H1 (cell line): ENCODE measurements at regions not wholly inside any gene's neighbourhood (a gene's known extent, or its start where the extent isn't known, plus 50 kb on each side); places are given as distances from the start of the nearest gene placed in this dataset.

Experiments
- CTCF ChIA-PET: fragments of 300-600 bp; sonication (Branson Sonifier 250); formaldehyde crosslinking; loops from one replicate; lab custom pipeline; 2021; ENCODE audit not compliant: partially characterized antibody; lab: Charles Lee
- POLR2A ChIA-PET: fragments of 300-600 bp; sonication (Branson Sonifier 250); formaldehyde crosslinking; loops from one replicate; lab custom pipeline; 2021; ENCODE audit warnings: inconsistent platforms; ENCODE audit not compliant: partially characterized antibody; lab: Charles Lee
- DNase-seq, 2 experiments: peaks; one replicate each; pipeline versions ENCODE4 v3.0.0 to v3.0.0-alpha.2; 2010 to 2022; ENCODE audit warnings: low spot score in 2 of 2, low read depth in 1 of 2, mixed read lengths in 1 of 2
- FAIRE-seq: peaks from 2 replicates; lab custom pipeline; 2011; peaks lifted over from hg19 to GRCh38; lab: Jason Lieb, UNC
- H2AFZ ChIP-seq: 2 replicates; pipeline ENCODE4 v1.8.1; 2012; ENCODE audit warnings: low read length, inconsistent platforms
- H2AK5ac ChIP-seq: 2 replicates; pipeline ENCODE4 v1.6.1; 2013; ENCODE audit warnings: low read depth, low read length
- H2BK120ac ChIP-seq: replicated peaks from 2 replicates; pipeline ENCODE3; 2013; ENCODE audit warnings: low read depth, low read length, inconsistent platforms
- H2BK12ac ChIP-seq: 2 replicates; pipeline ENCODE4 v1.6.1; 2013; ENCODE audit warnings: low read depth, low read length
- H2BK15ac ChIP-seq: 2 replicates; pipeline ENCODE4 v1.6.1; 2013; ENCODE audit warnings: low read length
- H2BK20ac ChIP-seq: 2 replicates; pipeline ENCODE4 v1.6.1; 2013; ENCODE audit warnings: low read length
- H2BK5ac ChIP-seq: 2 replicates; pipeline ENCODE4 v1.6.1; 2013; ENCODE audit warnings: low read depth, low read length
- H3K14ac ChIP-seq: 2 replicates; pipeline ENCODE4 v1.6.1; 2013; ENCODE audit warnings: inconsistent platforms; ENCODE audit not compliant: insufficient read length
- H3K18ac ChIP-seq: 2 replicates; pipeline ENCODE4 v1.6.1; 2013; ENCODE audit warnings: low read length; ENCODE audit errors: extremely low read depth
- H3K23ac ChIP-seq: 2 replicates; pipeline ENCODE4 v1.6.1; 2013; ENCODE audit warnings: inconsistent platforms; ENCODE audit not compliant: insufficient read length
- H3K23me2 ChIP-seq: 2 replicates; pipeline ENCODE4 v1.6.1; 2013; ENCODE audit warnings: low read depth, low read length
- H3K27ac ChIP-seq: 2 replicates; pipeline ENCODE4 v1.6.1; 2011; ENCODE audit warnings: low read depth, low read length, inconsistent platforms
- H3K27me3 ChIP-seq, 4 experiments: replicated peaks in 1 of 4; 1 replicate in 1 of 4; 2 replicates in 3 of 4; pipeline versions ENCODE4 v1.6.1 to v1.8.1; 2011 to 2013; ENCODE audit warnings: low read length in 3 of 4, mild to moderate bottlenecking in 3 of 4, inconsistent platforms in 2 of 4, mixed read lengths in 2 of 4, moderate library complexity in 1 of 4; ENCODE audit not compliant: control insufficient read depth in 3 of 4, insufficient read depth in 3 of 4; ENCODE audit errors: extremely low read depth in 1 of 4
- H3K36me3 ChIP-seq, 4 experiments: 2 replicates each; pipeline versions ENCODE4 v1.6.1 to v1.8.1; 2011 to 2013; ENCODE audit warnings: mild to moderate bottlenecking in 4 of 4, low read length in 3 of 4, moderate library complexity in 2 of 4, control low read depth in 1 of 4, inconsistent platforms in 1 of 4; ENCODE audit not compliant: insufficient read depth in 4 of 4, control insufficient read depth in 2 of 4
- H3K4ac ChIP-seq: replicated peaks from 2 replicates; pipeline ENCODE3; 2013; ENCODE audit warnings: low read length, low read depth, mixed read lengths, inconsistent platforms; ENCODE audit not compliant: insufficient read length
- H3K4me1 ChIP-seq, 4 experiments: replicated peaks in 1 of 4; 1 replicate in 1 of 4; 2 replicates in 3 of 4; pipeline versions ENCODE4 v1.6.1 to v1.8.1; 2011 to 2013; ENCODE audit warnings: low read length in 3 of 4, inconsistent platforms in 2 of 4, mixed read lengths in 1 of 4; ENCODE audit not compliant: insufficient read depth in 4 of 4, control insufficient read depth in 3 of 4
- H3K4me2 ChIP-seq, 2 experiments: 2 replicates each; pipeline versions ENCODE4 v1.6.1 to v1.8.1; 2011 to 2013; ENCODE audit warnings: low read depth in 2 of 2, low read length in 2 of 2, control low read depth in 1 of 2, inconsistent platforms in 1 of 2, mild to moderate bottlenecking in 1 of 2; ENCODE audit not compliant: insufficient read depth in 1 of 2
- H3K4me3 ChIP-seq, 4 experiments: fragments of 200-600, 300-600 bp in 1 of 4; sonication (generic), shearing (Covaris generic), sonication (Bioruptor Twin) in 1 of 4; 2 replicates each; pipeline versions ENCODE4 v1.5.1 to v1.8.1; 2011 to 2016; ENCODE audit warnings: low read length in 4 of 4, low read depth in 3 of 4, control low read depth in 2 of 4, inconsistent platforms in 2 of 4, mild to moderate bottlenecking in 2 of 4, mixed read lengths in 1 of 4, moderate library complexity in 1 of 4; ENCODE audit not compliant: insufficient read depth in 2 of 4; ENCODE audit errors: extremely low read depth in 1 of 4
- H3K56ac ChIP-seq: replicated peaks from 2 replicates; pipeline ENCODE3; 2013; ENCODE audit warnings: low read depth, mild to moderate bottlenecking, mixed read lengths, low read length, inconsistent platforms; ENCODE audit not compliant: insufficient read length
- H3K79me1 ChIP-seq: 2 replicates; pipeline ENCODE4 v1.6.1; 2013; ENCODE audit warnings: low read depth, low read length, control low read depth
- H3K79me2 ChIP-seq, 2 experiments: 2 replicates each; pipeline versions ENCODE4 v1.6.1 to v1.8.1; 2012 to 2013; ENCODE audit warnings: low read length in 2 of 2, mild to moderate bottlenecking in 2 of 2, inconsistent platforms in 1 of 2; ENCODE audit not compliant: insufficient read depth in 2 of 2, control insufficient read depth in 1 of 2
- H3K9ac ChIP-seq, 4 experiments: replicated peaks in 1 of 4; 1 replicate in 1 of 4; 2 replicates in 3 of 4; pipeline versions ENCODE4 v1.6.1 to v1.8.1; 2011 to 2013; ENCODE audit warnings: low read depth in 3 of 4, low read length in 3 of 4, control low read depth in 2 of 4, mild to moderate bottlenecking in 2 of 4, moderate library complexity in 2 of 4, inconsistent platforms in 1 of 4; ENCODE audit errors: extremely low read depth in 1 of 4
- H3K9me3 ChIP-seq, 2 experiments: 2 replicates each; pipeline versions ENCODE4 v1.6.1 to v1.8.1; 2012 to 2013; ENCODE audit warnings: mild to moderate bottlenecking in 2 of 2, moderate library complexity in 2 of 2, control low read depth in 1 of 2, inconsistent platforms in 1 of 2, low read depth in 1 of 2, low read length in 1 of 2, mixed read lengths in 1 of 2; ENCODE audit not compliant: insufficient read depth in 2 of 2
- H4K20me1 ChIP-seq, 2 experiments: replicated peaks in 1 of 2; 2 replicates each; pipeline versions ENCODE3 to v1.8.1; 2011 to 2013; ENCODE audit warnings: inconsistent platforms in 2 of 2, low read length in 2 of 2, mild to moderate bottlenecking in 1 of 2; ENCODE audit not compliant: insufficient read depth in 2 of 2, control insufficient read depth in 1 of 2
- H4K5ac ChIP-seq: 2 replicates; pipeline ENCODE4 v1.6.1; 2013; ENCODE audit warnings: low read length, low read depth, mixed read lengths, inconsistent platforms; ENCODE audit not compliant: insufficient read length
- H4K8ac ChIP-seq: 2 replicates; pipeline ENCODE4 v1.8.0; 2013; ENCODE audit warnings: mild to moderate bottlenecking, moderate library complexity, low read length, inconsistent platforms; ENCODE audit not compliant: insufficient read depth; ENCODE audit errors: extremely low read depth
- H4K91ac ChIP-seq: replicated peaks from 2 replicates; pipeline ENCODE3; 2013; ENCODE audit warnings: low read length, mixed read lengths, inconsistent platforms; ENCODE audit not compliant: insufficient read length
- BACH1 ChIP-seq: IDR thresholded peaks from 2 replicates; pipeline ENCODE4 v1.6.1; 2012; ENCODE audit warnings: low read length, improper control_type of control experiment
- CHD1 ChIP-seq: IDR thresholded peaks from 2 replicates; pipeline ENCODE4 v1.6.1; 2012; ENCODE audit warnings: low read depth, low read length, improper control_type of control experiment
- EGR1 ChIP-seq: IDR thresholded peaks from 2 replicates; pipeline ENCODE4 v1.6.1; 2011; ENCODE audit warnings: low read depth, low read length, borderline replicate concordance
- FOSL1 ChIP-seq: IDR thresholded peaks from 2 replicates; pipeline ENCODE4 v1.6.1; 2011; ENCODE audit warnings: mild to moderate bottlenecking, low read depth, low read length, moderate library complexity; ENCODE audit not compliant: insufficient read depth
- NRF1 ChIP-seq: IDR thresholded peaks from 2 replicates; pipeline ENCODE4 v1.6.1; 2011; ENCODE audit warnings: mild to moderate bottlenecking, low read depth, low read length, improper control_type of control experiment
- RBBP5 ChIP-seq: IDR thresholded peaks from 2 replicates; pipeline ENCODE4 v1.7.1; 2012; ENCODE audit warnings: low read depth, mild to moderate bottlenecking, inconsistent platforms, low read length, moderate library complexity, borderline replicate concordance
- RNF2 ChIP-seq: fragments of 200-900, 300-1000 bp; sonication (generic); IDR thresholded peaks from 2 replicates; pipeline ENCODE4 v1.7.1; 2016; ENCODE audit warnings: borderline replicate concordance, low read depth, mild to moderate bottlenecking, antibody characterized with exemption, low read length; ENCODE audit not compliant: poor library complexity, severe bottlenecking; ENCODE audit errors: missing control alignments
- RXRA ChIP-seq: IDR thresholded peaks from 2 replicates; pipeline ENCODE4 v1.6.1; 2011; ENCODE audit warnings: low read depth, mild to moderate bottlenecking, low read length, moderate library complexity; ENCODE audit not compliant: insufficient read depth
- TCF12 ChIP-seq: IDR thresholded peaks from 2 replicates; pipeline ENCODE4 v1.6.1; 2011; ENCODE audit warnings: low read depth, mild to moderate bottlenecking, low read length
- TEAD4 ChIP-seq: IDR thresholded peaks from 2 replicates; pipeline ENCODE4 v1.6.1; 2012; ENCODE audit warnings: low read depth, low read length, inconsistent platforms, mixed read lengths
- USF2 ChIP-seq: IDR thresholded peaks from 2 replicates; pipeline ENCODE4 v1.6.1; 2011; ENCODE audit warnings: low read length, improper control_type of control experiment
- YY1 ChIP-seq: IDR thresholded peaks from 2 replicates; pipeline ENCODE4 v1.6.1; 2011; ENCODE audit warnings: low read depth, mild to moderate bottlenecking, low read length
- WGBS, 2 experiments: shearing (Covaris generic) in 1 of 2; methylation state at CpG; one replicate each; pipeline versions ENCODE4 v1.1.6 to v1.1.7; 2013 to 2015; ENCODE audit warnings: low lambda C conversion rate in 2 of 2, mixed read lengths in 2 of 2, inconsistent platforms in 1 of 2, low coverage in 1 of 2, missing lambda C conversion rate in 1 of 2; ENCODE audit not compliant: insufficient replicate concordance in 2 of 2, insufficient coverage in 1 of 2, insufficient read length in 1 of 2; ENCODE audit errors: extremely low coverage in 1 of 2, missing lambda C conversion rate in 1 of 2; 5-methylcytosine and 5-hydroxymethylcytosine counted together
- TF ChIP-seq, protein P1 (sequence below): IDR thresholded peaks from 2 replicates; pipeline ENCODE4 v1.6.1; 2011; ENCODE audit warnings: low read depth, mild to moderate bottlenecking, low read length; ENCODE audit not compliant: insufficient read depth

DNA sequence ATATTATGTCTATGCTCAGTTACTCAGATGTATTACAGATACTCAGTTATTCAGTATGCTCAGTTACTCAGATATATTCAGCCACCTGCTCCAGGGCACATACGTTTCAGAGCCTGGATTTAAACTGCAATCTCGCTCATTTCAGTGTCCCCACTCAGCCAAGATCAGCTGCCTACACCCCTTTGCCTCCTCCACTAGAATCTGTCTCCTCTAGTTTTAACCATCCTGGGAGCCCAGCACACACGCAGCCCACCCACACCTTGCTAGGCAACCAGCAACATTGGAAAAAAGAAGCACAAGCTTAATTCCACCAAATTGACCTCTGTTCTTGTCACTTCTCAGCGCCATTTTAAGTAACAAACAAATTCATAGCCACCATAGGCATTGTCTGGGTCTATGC is 246.2 kb downstream of the QDPR start:
- no peaks in the 10 kb centered on the region for H3K4me1 ChIP-seq
- no peak overlapping the region for H4K8ac ChIP-seq
- no peak for DNase-seq
- no peak overlapping the region for H4K91ac ChIP-seq
- no peak for FAIRE-seq
- no peak overlapping the region for H2BK120ac ChIP-seq
- H2AFZ ChIP-seq = no peak overlapping the region
- no peak overlapping the region for H2BK5ac ChIP-seq
- CTCF ChIA-PET = interaction anchor here (1.5 kb wide), 1 partner anchor 15 kb away, joined by 3 read pairs; no protein-coding TSS in a partner anchor
- no peaks in the 10 kb centered on the region for H3K23me2 ChIP-seq
- H4K20me1 ChIP-seq = no peaks in the 10 kb centered on the region
- POLR2A ChIA-PET = no interaction called here
- H3K79me2 ChIP-seq = no peaks in the 10 kb centered on the region
- no peaks in the 10 kb centered on the region for H3K27me3 ChIP-seq
- no peaks in the 10 kb centered on the region for H3K9me3 ChIP-seq
- H2AK5ac ChIP-seq = no peak overlapping the region
- no peak overlapping the region for H3K56ac ChIP-seq
- no peak overlapping the region for H3K14ac ChIP-seq
- no peak overlapping the region for H2BK12ac ChIP-seq
- 95% methylated on average over 4 of the region's 4 CpGs; no CpG with 5 or more reads in 1 of the 2 experiments for WGBS, 2 experiments
- no peak overlapping the region for H3K23ac ChIP-seq
- no peak overlapping the region for H3K18ac ChIP-seq
- no peak overlapping the region for H3K4me2 ChIP-seq
- H3K9ac ChIP-seq = no peak overlapping the region
- H3K4ac ChIP-seq = no peak overlapping the region
- H4K5ac ChIP-seq = no peak overlapping the region
- H3K4me3 ChIP-seq = no peak overlapping the region
- H3K36me3 ChIP-seq = no peaks in the 10 kb centered on the region
- H3K27ac ChIP-seq = no peak overlapping the region
- no peaks in the 10 kb centered on the region for H3K79me1 ChIP-seq
- no peak overlapping the region for H2BK20ac ChIP-seq
- H2BK15ac ChIP-seq = no peak overlapping the region
- no peak for TF ChIP-seq TEAD4
- TF ChIP-seq NRF1 = no peak
- TF ChIP-seq, protein P1, sequence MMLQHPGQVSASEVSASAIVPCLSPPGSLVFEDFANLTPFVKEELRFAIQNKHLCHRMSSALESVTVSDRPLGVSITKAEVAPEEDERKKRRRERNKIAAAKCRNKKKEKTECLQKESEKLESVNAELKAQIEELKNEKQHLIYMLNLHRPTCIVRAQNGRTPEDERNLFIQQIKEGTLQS = no peak
- TF ChIP-seq EGR1 = no peak
- TF ChIP-seq RBBP5 = no peak
- no peak for TF ChIP-seq TCF12
- TF ChIP-seq YY1 = no peak
- TF ChIP-seq FOSL1 = no peak
- no peak for TF ChIP-seq BACH1
- TF ChIP-seq USF2 = no peak
- TF ChIP-seq RXRA = no peak
- TF ChIP-seq RNF2 = no peak
- TF ChIP-seq CHD1 = no peak
